IPS-18a (cell line): ENCODE measurements at regions not wholly inside any gene's neighbourhood (a gene's known extent, or its start where the extent isn't known, plus 50 kb on each side); places are given as distances from the start of the nearest gene placed in this dataset.

ENCODE experiments used
- H3K27ac ChIP-seq: one replicate; pipeline ENCODE4 v1.5.1; 2013; ENCODE audit warnings: low read length
- H3K27me3 ChIP-seq: one replicate; pipeline ENCODE4 v1.6.1; 2013; ENCODE audit warnings: mild to moderate bottlenecking, low read length; ENCODE audit not compliant: control insufficient read depth, insufficient read depth
- H3K36me3 ChIP-seq: one replicate; pipeline ENCODE4 v1.6.1; 2013; ENCODE audit warnings: low read depth, low read length; ENCODE audit not compliant: control insufficient read depth
- H3K4me1 ChIP-seq: one replicate; pipeline ENCODE4 v1.6.1; 2013; ENCODE audit warnings: low read depth, low read length; ENCODE audit not compliant: control insufficient read depth
- H3K4me3 ChIP-seq: one replicate; pipeline ENCODE4 v1.5.1; 2013; ENCODE audit warnings: low read length
- H3K9ac ChIP-seq: one replicate; pipeline ENCODE4 v1.6.1; 2013; ENCODE audit warnings: mild to moderate bottlenecking, low read length, moderate library complexity
- H3K9me3 ChIP-seq: one replicate; pipeline ENCODE4 v1.6.1; 2013; ENCODE audit warnings: low read depth, low read length; ENCODE audit not compliant: control insufficient read depth

DNA sequence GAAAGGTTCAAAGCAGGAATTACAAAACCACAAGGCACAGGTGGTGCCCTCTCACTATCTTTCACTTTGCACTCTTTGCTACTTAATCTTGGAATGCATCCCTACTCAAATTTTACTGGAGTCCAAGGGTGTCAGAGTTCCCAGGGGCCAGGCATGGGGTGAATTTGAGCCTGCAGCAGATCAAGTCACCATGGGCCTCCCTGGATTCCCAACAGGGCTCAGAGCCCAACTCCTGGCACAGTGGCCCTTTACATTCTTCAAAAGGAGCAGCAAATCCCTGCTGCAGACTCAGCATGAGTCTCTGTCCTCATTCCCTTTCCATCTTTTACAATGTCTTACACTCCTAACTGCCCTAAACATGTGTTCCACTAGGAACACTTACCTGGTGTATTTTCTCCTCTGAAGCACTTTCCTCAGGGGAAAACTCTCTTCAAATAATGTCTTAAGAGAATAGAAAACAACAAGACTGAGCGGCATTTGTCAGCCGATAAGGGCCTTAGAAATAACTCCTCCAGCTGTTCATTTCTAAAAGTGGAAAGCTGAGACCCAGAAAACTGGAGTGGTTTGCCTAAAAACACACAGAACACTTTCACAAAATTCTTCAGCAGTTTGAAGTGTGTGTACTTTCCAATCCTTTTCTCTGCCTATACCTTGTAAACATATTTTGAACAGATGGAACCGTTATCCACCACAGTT lies 596.0 kb downstream of the INSC start:
- H3K4me3 ChIP-seq = no peak overlapping the region
- no peak overlapping the region for H3K9ac ChIP-seq
- H3K27me3 ChIP-seq = peaks cover 21% of the 10 kb centered on the region
- no peak overlapping the region for H3K27ac ChIP-seq
- H3K4me1 ChIP-seq = peaks cover 22% of the 10 kb centered on the region
- no peaks in the 10 kb centered on the region for H3K36me3 ChIP-seq
- no peaks in the 10 kb centered on the region for H3K9me3 ChIP-seq

DNA sequence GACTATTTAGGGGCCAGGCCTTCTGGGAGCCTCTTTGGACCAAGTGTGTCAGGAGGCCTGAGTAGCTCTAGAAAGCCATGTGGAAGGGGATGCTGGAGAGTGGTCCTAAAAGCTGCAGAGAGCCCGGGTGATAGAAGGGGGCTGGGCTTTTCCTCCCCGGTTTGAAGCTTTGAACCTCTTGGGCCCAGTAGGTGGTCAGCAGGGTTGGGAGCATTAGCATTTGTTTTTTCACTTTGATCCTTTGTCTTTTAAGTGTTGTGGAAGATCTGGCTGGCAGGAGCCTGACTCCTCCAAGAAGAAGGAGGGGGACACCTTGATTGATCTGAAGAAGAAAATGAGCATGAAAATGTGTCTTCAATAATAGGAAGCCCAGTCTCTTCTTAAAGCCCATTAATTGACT lies 596.6 kb downstream of the INSC start:
- peaks cover 22% of the 10 kb centered on the region for H3K4me1 ChIP-seq
- no peak overlapping the region for H3K27ac ChIP-seq
- no peaks in the 10 kb centered on the region for H3K9me3 ChIP-seq
- H3K4me3 ChIP-seq = no peak overlapping the region
- H3K36me3 ChIP-seq = no peaks in the 10 kb centered on the region
- no peak overlapping the region for H3K9ac ChIP-seq
- H3K27me3 ChIP-seq = peaks cover 21% of the 10 kb centered on the region

DNA sequence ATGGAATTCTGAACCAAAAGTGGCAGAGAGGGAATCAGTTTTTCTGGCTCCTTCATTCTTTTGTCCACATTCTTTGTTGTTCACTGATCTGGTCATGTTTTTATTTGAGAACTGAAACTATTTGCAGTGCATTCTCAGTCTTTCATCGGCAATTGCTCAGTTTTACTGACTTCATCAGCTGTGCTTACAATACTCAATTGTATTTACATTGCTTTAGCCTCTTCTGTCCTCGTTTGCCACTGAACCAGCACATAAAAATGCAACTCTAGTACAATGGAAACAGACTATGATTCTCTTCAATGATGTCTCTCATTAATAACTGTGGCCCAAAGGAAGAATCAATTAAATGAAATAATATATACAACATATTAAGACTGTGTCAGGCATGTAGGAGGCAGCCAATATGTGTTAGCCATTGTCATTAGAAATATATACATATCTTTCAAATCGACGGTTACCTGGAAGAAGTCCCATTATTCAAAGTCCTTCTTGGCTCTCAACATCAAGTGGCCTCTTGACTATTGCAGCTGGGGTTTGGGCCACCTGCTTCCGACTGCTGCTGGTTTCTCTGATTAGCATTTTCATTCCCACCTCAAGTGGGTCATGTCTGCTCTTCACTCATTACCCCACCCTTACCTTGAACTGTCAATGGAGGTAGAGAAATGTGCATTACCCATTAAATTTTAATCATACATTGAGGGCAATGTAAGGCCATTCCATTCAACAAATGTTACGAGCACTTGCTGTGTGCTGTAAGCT lies 600.1 kb downstream of the INSC start:
- Histone ChIP-seq H3K9ac (no peak overlapping the region), H3K27me3 (peaks cover 9% of the 10 kb centered on the region), H3K36me3 (no peaks in the 10 kb centered on the region), H3K4me1 (peaks cover 20% of the 10 kb centered on the region), H3K9me3 (no peaks in the 10 kb centered on the region), H3K4me3 (no peak overlapping the region), H3K27ac (no peak overlapping the region)

DNA sequence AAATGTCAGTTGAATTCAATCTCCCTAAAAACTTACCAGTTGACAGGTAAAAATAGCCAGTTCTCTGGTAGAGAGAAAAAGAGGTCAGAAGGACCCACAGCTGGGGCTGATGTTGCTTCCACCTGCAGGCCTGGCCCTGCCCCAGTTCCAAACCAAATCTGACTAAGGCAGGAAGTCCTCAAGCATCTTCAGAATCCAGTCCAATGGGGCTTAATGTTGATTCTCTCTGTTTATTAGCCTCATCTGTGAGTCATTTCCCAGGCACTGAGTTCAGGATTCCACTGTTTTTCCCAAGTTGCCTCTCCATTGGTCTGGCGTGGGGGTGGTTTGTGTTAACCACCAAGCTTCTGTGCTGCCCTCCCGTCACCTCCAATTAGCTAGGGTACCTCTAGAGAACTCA lies 601.8 kb downstream of the INSC start:
- H3K9ac ChIP-seq = no peak overlapping the region
- H3K4me1 ChIP-seq = peaks cover 3% of the 10 kb centered on the region
- no peak overlapping the region for H3K27ac ChIP-seq
- H3K4me3 ChIP-seq = no peak overlapping the region
- no peaks in the 10 kb centered on the region for H3K27me3 ChIP-seq
- H3K9me3 ChIP-seq = no peaks in the 10 kb centered on the region
- no peaks in the 10 kb centered on the region for H3K36me3 ChIP-seq

DNA sequence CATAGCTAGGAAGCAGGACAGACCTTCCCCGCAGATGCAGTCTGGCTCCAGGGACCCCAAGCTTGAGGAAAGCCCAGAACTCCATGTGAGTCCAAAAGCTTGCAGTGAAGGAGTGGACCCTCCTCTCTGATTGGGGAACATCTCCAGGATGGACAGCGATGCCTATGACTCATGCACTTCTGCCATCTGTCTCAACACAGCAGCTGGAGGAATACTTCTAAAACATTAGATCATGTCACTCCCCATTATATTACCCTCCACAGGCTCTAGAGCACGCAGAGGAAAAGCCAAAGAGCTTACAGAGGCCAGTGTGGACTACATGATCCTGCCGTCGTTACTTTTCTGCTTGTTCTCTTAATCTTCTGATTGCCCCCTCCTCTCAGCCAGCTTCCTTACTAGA lies 605.7 kb downstream of the INSC start:
- Histone ChIP-seq H3K9me3 (no peaks in the 10 kb centered on the region), H3K4me1 (no peaks in the 10 kb centered on the region), H3K4me3 (no peak overlapping the region), H3K27me3 (no peaks in the 10 kb centered on the region), H3K36me3 (no peaks in the 10 kb centered on the region), H3K27ac (no peak overlapping the region), H3K9ac (no peak overlapping the region)

DNA sequence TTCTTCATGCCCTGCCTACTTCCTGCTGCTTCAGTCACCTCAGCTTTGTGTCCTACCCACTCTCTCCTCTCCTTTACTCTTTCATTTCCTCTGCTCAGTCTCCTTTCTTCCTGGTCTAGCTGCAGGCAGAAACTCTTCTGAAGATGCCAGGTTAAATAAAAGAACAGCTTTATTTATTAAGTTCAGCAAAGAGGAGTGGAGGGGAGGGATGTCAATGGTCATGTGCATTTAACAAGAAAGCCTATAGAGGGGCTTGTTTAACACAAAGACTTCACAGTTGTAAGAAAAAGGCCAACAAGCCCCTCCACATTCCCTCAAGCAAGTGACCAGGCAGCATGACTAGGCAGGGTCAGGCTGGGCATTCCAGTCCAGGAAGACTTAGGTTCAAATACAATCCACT lies 609.2 kb downstream of the INSC start:
- Histone ChIP-seq H3K4me1 (no peaks in the 10 kb centered on the region), H3K27me3 (no peaks in the 10 kb centered on the region)

DNA sequence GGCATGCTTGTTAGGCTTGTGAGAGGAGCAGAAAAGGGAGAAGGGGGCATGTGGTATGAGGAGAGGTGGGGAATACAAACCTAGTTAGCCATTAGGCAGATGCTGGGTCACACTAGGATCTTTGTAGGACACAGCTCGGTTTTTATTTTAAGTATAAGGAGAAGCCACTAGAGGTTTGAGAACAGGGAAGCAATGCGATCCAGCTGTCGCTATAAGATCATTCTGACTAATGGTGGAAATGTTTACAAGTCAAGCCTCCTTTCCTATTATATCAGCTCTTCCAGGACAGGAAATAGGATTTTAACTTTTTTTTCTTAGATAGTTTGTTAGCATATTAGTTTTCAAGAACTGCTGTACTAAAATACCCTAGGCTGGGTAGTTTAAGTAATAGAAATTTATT lies 609.9 kb downstream of the INSC start:
- Histone ChIP-seq H3K9ac (no peak overlapping the region), H3K9me3 (no peaks in the 10 kb centered on the region), H3K27ac (no peak overlapping the region), H3K4me3 (no peak overlapping the region), H3K4me1 (peaks cover under 1% of the 10 kb centered on the region), H3K27me3 (no peaks in the 10 kb centered on the region), H3K36me3 (no peaks in the 10 kb centered on the region)

More for the DNA sequence above, 609.2 kb downstream of the INSC start:
- Histone ChIP-seq H3K9ac (no peak overlapping the region), H3K36me3 (no peaks in the 10 kb centered on the region), H3K27ac (no peak overlapping the region), H3K4me3 (no peak overlapping the region), H3K9me3 (no peaks in the 10 kb centered on the region)

DNA sequence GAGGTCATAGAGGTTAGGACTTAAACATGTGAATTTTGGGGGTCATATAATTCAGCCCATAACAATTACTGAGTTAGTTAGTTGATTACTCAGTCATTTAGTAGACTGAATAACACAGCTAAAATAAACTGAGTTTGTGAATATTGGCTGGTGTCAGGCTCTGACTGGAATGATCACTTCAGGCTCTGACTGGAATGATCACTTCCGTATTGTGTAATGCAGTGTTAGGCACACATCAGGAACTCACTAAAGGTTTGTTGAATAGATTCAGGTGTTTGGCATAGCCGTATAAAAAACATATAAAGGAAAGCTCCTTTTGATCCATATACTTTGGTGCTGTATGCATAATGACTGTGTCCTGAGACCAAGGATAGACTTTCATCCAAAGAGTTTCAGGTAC lies 610.5 kb downstream of the INSC start:
- Histone ChIP-seq H3K27me3 (no peaks in the 10 kb centered on the region), H3K4me3 (no peak overlapping the region), H3K9ac (no peak overlapping the region), H3K27ac (no peak overlapping the region), H3K4me1 (peaks cover 5% of the 10 kb centered on the region), H3K9me3 (no peaks in the 10 kb centered on the region), H3K36me3 (no peaks in the 10 kb centered on the region)

DNA sequence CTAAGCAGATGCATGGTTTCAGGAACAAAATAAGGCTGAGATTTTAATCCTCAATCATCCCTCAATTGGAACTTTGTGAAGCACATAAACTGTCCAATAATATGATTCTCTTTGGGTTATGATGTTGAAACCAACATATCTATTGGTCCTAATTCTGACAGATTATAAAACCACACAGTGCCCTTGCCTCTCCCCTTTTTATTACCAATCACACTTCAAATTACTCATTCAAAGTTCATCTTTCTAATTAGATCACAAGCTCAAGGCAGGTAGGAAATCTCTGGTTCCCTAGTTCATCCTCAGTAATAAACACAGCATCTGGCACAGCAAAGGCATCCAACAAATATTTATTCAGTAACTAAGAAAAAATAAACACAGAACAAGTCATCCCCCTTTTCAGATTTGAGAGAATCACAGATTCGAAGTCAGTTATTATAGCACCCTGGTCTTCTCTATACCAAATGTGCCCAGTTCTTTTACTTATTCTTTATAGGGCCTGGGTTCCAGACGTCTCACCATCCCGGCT lies 611.6 kb downstream of the INSC start:
- Histone ChIP-seq H3K36me3 (no peaks in the 10 kb centered on the region), H3K9ac (no peak overlapping the region), H3K9me3 (no peaks in the 10 kb centered on the region)

DNA sequence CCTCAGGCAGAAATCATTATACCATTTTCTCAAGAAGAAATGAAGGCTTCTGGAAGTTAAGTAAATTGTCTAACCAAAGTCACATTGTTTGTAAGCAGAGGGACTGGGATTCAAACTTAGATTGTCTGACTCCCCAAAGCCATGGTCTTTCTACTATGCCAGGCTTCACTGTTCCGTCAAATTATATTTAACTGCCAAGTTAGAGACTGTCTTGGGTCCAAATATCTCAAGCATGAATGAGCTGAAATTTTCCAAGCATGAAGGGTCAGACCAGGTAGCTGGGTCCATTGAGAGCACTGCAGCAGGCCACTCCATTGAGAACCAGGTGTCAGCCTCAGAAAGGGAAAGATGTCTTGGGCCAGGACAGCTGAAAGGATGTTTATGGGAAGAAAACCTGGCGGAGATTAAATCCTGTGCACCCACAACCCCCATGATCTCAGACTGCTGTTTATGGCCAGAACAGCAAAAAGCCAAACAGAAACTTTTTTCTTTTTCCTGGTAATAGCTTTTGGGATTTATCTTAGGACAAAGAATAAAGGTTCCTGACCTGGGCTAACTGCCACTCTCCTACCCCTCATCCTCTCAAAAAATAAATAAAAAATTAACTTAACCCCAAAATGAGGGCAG lies 612.3 kb downstream of the INSC start:
- Histone ChIP-seq H3K4me3 (no peak overlapping the region), H3K36me3 (no peaks in the 10 kb centered on the region), H3K27ac (no peak overlapping the region), H3K27me3 (no peaks in the 10 kb centered on the region), H3K9me3 (no peaks in the 10 kb centered on the region), H3K4me1 (peaks cover 5% of the 10 kb centered on the region), H3K9ac (no peak overlapping the region)

More for the DNA sequence above, 611.6 kb downstream of the INSC start:
- Histone ChIP-seq H3K27ac (no peak overlapping the region), H3K4me1 (peaks cover 5% of the 10 kb centered on the region), H3K4me3 (no peak overlapping the region), H3K27me3 (no peaks in the 10 kb centered on the region)

DNA sequence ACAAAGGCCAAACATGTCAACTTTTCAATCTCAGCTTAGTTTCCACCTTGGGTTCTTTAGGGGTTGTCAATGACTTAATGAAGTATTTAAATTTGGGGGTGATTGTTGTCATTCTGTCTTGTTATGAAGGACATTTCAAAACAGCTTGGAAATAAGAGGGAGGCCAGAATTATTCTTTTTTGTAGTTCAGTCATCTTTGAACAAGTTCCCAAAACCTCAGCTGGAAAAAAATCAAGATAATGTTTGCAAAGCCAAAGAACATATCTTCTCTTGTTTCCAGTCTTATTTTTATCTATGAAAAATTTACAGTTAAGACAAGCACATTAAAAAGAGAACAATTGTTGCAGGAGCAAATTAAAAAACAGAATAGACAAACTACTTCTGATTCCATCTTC lies 612.8 kb downstream of the INSC start:
- H3K9ac ChIP-seq = no peak overlapping the region
- H3K4me1 ChIP-seq = peaks cover 5% of the 10 kb centered on the region
- H3K4me3 ChIP-seq = no peak overlapping the region
- no peaks in the 10 kb centered on the region for H3K9me3 ChIP-seq
- H3K27me3 ChIP-seq = no peaks in the 10 kb centered on the region
- H3K27ac ChIP-seq = no peak overlapping the region
- no peaks in the 10 kb centered on the region for H3K36me3 ChIP-seq
